Stimulated activated CD8-positive, alpha-beta memory T cell treated with anti-CD3 and anti-CD28 coated beads, Interleukin-4, amount 100 ng/mL, for 48 hours (primary cell): ENCODE measurements at regions not wholly inside any gene's neighbourhood (a gene's known extent, or its start where the extent isn't known, plus 50 kb on each side); places are given as distances from the start of the nearest gene placed in this dataset.

ENCODE experiments used
- DNase-seq: peaks from one replicate; pipeline ENCODE4 v3.0.0-alpha.2; 2020

DNA sequence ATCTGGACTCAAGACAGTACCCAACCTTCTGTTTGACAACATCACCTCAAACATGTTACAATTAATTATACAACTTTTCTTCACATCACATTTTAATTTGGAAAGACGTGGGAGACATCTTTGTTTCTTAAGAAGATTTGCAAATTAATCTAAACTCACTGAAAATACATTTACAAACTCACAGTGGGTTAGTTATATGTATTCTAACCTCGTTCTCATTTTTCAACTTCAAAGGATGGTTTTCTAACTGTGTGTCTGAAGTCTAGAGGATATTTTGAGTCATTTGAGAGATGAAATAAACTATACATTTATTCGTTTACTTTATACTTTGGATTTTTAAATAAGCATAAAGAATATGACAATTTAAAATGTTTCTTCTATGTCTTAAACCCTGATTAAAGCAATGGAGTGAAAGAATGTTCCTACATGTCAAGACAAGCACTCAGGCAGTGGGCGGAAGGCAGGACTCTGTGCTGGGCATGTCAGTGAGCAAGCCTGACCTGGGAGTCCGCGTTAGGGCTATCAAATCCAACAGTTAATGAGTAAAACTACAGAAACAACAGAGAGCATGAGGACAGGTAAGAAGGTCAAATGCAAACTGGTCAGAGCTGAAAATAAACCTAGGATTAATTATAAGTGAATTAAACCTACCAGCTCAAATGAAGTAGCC is 76.5 kb upstream of the CTTNBP2NL start:
- DNase-seq = no peak

DNA sequence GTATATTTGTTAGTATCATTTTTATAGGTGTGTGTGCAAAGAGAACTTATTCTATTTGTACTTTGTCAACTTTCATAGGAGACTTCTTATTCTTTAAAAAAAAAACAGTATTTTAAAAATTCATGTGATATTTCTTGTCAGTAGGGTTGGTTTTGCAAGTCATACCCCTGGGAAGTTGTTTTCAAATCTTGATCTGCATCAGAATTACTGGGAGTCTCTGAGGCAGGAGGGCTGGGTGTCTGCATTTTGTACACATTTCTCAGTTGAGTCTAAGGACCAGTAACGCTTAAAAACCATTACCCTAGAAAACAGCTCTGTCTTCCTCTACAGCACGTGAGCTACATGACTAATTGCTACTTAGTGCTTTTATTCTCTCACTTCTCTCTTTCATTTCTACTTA is 76.0 kb upstream of the CTTNBP2NL start:
- DNase-seq = no peak

DNA sequence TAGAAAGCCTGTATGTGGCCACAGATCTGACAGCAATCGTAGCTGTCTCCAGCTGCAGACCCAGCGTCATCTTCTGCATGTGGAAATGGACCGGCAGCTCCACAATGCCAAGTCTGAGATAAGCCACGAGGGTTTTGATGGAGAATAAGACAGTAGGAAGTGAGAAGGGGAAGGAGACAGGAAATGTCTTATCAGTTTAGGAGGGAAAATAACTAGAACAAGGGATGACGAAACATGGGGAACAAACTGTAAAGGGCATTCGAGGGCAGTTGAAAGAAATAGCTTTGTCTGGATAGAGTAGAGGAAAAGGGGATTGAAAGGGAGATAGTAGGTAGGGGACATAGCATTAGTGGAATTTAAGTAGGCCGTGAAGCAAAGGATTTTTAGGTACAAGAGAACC is 74.0 kb upstream of the CTTNBP2NL start:
- DNase-seq = no peak

DNA sequence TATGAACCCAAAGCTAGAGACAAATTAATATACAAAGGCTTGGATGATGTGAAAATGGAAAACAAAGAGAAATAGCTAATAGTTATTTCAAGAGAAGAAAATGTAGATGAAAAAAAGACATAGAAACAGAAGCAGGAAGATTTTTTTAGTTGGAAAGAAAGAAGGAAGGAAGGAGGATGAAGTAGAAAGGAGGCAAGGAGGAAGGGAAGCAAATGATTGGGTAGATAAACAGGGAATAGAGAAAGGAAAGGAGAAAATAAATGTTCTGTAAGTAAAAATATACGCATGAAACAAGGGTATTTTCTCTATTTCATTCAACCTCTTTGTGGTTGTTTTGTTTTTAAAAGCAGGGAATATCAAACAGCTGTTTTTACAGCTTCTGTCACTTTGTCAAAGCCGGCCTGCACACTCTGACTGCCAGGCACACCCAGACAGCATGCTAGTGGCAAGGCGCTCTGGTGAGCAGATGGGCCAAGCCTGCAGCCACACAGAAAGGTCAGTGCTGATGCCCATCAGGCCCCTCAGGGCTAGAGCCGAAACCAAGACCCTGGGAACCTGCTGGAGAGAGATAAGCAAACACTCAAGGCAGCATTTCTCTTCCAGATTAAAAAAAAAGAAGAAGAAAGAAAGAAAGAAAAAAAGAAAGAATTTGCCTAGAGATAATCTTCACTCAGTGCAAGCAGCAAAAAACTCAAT is 72.9 kb upstream of the CTTNBP2NL start:
- DNase-seq = no peak

DNA sequence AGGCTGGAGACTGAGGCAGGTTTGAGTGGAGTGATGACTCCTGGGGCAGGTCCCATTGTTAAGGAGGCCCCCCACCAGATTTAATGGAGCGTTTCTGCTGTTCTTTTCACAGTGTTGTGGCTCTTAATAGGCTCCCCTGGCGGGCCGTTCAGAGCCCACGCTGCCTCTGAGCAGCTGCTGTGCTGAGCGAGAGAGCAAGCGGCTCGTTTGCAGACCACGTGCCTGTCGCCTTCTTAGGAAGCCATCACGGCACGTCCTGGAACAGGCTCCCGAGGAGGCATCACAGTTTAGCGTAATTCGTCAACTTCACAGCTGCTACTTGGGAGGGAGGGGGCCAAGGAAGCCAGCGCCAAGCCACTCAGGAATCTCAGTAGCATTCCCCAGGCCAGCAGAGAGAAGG is 70.5 kb upstream of the CTTNBP2NL start:
- no peak for DNase-seq

DNA sequence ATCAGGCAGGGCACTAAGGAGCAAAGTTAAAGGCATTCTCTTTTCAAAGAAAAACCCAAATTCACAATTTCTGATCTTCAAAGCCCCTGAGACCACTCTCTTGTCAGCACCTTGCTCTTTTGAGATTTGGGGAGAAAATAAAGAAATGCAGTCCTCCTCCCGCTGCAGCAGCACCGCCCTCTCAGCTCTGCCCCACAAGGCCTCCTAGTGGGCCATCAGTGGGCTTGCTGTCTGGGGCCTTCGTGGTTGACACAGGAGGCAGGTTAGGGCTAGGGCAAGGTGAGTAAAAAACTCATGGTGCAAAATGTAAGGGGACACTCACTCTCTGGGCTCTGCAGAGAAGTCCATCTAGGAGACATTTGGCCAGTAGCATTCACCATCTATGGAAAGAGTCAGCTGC is 67.4 kb upstream of the CTTNBP2NL start:
- DNase-seq = no peak

DNA sequence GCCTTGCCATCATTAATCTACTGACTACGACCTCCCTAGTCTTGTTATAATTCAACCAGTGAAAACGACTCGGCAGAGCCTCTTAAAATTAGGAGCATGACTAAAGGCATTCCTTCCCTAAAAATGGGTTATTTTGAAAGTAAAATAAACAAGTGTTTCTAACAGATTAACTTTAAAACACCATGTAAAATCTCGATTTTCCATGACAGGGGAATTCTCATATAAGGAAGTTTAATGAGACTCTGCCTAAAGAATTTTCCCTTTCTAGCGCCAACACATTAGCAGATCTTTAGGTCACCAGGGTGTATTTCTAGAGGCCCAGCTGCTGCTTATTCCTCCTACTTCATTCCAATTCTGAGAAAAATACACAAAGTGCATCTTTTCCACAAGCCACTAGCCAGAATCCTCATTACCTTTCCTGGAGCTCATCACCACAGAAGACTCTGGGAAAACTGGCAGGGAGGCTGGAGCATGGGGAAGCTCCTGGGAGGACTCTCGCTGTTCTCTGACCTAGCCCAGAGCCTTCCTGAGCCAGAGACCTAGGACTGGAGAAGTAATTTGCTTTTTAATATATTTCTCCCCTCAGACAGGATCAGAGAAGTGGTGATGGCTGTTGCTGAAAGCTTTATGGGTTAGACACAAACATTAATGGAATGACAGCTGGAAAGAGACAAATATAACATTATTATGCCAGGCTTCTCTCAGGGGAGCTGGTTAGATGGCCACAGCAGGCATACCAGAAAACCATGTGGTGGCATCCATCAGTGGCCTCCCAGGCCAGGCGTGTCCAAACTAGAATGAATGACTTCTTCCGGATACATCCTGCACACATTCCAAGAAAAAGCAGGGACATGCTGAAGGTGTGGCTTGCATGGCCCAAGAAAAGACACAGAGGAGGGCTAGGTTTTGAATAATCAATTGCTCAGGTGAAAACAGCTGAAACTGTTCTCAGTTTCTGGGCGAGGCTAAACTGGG is 63.6 kb upstream of the CTTNBP2NL start:
- DNase-seq = no peak

DNA sequence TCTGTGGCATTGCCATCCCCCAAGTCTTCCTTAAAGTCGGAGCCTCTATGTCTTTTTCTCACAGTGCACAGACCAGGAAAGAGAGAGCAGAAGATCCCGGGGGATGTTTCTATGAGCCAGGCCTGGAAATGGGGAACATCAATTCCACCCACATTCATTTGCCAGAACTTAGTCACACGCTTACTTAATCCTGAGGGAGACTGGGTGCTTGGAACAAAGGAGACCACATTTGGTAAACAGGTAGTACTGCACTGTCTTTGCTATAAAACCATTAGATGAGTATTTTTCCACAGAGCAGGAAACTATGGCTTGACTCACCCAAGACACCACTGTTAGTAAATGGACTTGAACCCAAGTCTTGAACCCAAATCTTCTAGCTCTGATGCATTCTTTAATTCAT is 60.7 kb upstream of the CTTNBP2NL start:
- no peak for DNase-seq

DNA sequence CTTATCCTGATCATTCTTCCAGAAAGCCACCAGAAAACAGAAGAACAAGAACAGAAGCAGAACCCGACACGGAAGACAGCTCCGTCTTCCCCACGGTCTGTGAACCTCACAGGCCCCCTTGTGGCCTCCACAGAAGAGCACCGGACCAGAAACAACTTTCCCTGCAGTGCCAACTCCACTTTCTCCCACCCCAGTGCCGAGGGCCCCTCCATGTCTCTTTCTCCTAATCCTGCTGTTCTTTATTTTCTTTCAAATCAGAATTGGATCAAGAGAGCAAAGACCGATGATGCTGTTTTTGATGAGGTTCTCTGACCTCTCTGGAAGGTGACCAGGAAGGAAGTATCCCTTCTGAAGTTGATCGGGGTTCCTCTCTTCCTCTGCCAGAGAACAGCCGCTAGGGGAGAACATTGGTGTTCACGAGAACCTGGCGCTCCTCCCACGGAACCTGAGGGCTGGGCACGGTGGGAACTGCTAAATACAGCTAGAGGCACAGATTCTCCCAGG is 58.9 kb upstream of the CTTNBP2NL start:
- peak; percentile 32 for DNase-seq

DNA sequence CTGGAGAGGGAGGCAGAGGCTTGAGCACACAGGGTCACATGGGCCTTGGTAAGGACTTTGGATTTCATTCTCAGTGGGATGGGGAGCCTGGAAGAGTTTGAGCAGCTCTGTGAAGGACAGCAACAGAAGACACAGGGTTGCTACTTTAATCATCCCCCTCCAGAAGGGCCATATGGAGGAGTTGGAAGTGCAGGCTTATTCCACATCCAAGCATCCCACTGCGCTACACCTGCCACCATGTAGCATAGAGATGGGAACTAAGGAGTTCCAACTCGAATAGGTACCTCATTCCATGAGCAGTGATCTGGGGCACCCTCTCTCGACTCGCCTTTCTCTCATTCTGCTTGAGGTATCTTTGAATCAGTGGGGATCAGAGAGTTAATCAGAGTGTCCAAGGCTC is 54.0 kb upstream of the CTTNBP2NL start:
- DNase-seq = no peak

DNA sequence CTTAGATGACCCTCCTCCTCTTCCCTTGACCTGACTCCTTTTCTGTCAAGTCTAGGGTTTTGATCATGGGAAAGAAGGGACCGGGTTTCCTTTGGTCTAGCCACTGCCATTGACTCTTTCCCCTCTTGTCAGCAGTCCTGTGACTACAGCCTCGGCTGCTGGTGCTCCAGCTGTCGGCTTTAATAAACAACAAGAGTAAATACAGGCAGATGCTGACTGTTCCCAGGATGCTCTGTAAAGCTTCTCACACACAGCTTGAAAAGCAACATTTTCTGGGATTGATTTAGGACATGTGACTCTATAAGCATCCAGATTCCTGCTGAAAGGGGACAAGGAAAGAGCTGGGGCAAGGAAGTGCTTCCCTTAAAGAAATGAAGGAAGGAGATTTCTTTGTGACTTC is 53.5 kb upstream of the CTTNBP2NL start:
- no peak for DNase-seq

DNA sequence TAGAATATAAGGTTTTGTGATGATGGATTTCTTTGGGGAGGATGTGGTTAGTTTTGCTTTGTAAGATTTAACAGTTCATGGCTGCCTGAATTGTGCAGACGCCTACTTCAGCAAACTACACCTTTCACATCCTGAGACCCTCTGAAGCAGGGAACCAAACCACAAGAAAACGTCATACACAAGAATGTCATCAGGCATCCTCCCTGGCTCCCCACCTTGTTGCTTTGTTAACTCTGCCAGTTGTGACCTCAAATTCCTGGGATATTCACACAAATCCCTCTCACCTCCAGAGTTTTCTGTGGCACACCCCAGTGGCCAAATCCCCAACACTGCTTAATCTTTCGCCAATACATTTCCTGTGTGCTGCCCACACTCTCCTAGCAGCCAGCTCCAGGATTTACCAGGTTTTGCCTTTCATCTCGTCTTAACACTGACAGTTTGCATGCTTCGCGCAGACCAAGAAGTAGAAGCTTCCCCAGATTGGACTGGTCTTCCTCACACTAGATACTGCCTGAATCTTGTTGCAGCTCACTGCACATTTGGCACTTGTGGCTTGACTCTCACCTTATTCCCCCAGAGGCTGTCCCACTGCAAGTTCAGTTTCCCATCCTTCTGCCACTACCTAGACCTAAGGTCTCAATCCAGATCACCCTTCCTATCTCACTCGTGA is 51.1 kb upstream of the CTTNBP2NL start:
- no peak for DNase-seq
